Prostate gland (tissue), 2 donors: ENCODE measurements at regions not wholly inside any gene's neighbourhood (a gene's known extent, or its start where the extent isn't known, plus 50 kb on each side); places are given as distances from the start of the nearest gene placed in this dataset.

ENCODE experiments used
- CTCF ChIP-seq, 4 experiments: fragments of 200-600 bp in 2 of 4; fragments of 450-650 bp in 2 of 4; sonication (generic) in 2 of 4; IDR thresholded peaks; 1 replicate in 3 of 4; 2 replicates in 1 of 4; pipeline ENCODE4 v1.5.1; 2016 to 2019; ENCODE audit warnings: antibody characterized with exemption in 4 of 4, mild to moderate bottlenecking in 2 of 4, moderate library complexity in 2 of 4
- POLR2A ChIP-seq: fragments of 450-650 bp; IDR thresholded peaks from one replicate; pipeline ENCODE4 v1.6.1; 2016; ENCODE audit warnings: antibody characterized with exemption, mild to moderate bottlenecking
- POLR2AphosphoS5 ChIP-seq: sonication (generic); formaldehyde crosslinking; IDR thresholded peaks from one replicate; pipeline ENCODE4 v1.6.1; 2017; ENCODE audit warnings: antibody characterized with exemption

GRCh38 chr1:4331767-4332163 is 322.6 kb upstream of the AJAP1 start:
- TF ChIP-seq POLR2A = no peak
- TF ChIP-seq CTCF (IDR thresholded peaks at IDR 0.05) = no peak
- no peak for TF ChIP-seq POLR2AphosphoS5
